Cardiac septum (tissue), 1 donor: ENCODE measurements at regions not wholly inside any gene's neighbourhood (a gene's known extent, or its start where the extent isn't known, plus 50 kb on each side); places are given as distances from the start of the nearest gene placed in this dataset.

Experiments used
- DNase-seq: peaks from one replicate; pipeline ENCODE4 v3.0.0-alpha.2; 2020; ENCODE audit warnings: low spot score
- intact Hi-C: fragments of 100-400 bp; cut with DNase I; formaldehyde crosslinking; loops from one replicate; pipeline ENCODE4 v1.14.0; 2022
- donor health status: DM: no; HTN: no; CAD: no.

DNA sequence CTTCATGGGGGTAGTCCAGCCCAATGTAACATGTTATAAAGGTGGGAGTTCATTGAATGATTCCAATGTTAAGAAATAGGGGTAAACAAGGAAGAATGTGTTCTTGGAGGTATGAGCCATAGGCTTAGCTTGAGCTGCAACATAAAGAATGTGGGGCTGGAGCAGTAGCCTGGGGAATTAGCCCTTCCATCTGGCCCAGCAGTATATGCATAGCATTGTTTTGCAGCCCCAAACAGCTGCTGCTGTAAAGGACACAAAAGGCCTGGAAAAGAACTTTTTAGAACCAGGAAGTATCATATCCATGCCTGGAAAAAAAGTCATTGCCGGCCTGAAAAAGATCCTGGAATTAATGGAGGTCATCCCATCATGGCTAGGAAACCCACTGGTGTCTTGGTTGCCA is 55.8 kb upstream of the SMARCA2 start:
- intact Hi-C loops, result no loop called here
- no peak for DNase-seq

GRCh38 chr9:1960342-1961042 is 54.7 kb upstream of the SMARCA2 start:
- intact Hi-C loops, result no loop called here
- no peak for DNase-seq

DNA sequence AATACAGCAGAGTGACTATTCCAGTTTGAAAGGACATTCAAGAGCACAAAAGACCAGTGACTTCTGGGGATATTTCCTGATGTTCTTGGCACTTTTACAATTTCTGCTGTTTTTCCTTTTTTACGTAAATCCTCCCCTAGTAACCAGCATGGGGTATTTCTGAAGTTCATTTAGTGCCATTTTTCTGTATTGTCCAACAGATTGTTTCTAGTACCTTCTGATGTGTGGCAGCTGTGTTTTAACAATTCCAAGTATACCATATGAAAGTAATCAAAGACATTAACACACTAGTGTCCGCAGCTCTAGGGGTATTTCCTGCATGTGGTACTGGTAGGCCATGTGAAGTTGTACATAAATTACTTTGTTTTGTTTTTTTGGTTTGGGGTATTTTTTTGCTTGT is 53.0 kb upstream of the SMARCA2 start:
- DNase-seq, result no peak
- intact Hi-C loops, result no loop called here

DNA sequence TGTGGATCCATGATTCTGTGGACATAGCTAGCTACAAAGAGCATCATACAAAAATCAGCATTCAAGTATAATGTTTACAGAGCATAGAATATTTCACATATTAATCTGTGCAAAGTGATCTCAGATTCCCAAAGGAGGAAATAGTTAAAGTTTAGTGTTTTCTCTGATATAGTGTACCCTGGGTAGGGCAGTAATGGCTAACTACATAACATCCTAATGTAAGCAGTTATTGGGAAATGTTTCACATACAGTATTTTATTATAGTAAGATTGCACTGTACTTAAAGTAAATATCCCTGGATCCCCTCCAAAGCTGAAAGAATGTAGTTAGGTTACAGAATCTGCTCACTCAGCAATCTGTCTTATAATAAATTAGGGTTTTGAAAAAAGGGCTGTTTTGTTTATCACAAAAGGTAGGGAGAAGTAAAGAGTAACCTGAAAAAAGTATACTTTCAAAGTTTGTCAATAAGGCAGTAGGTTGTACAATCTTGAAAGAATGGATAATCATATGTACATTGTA is 52.5 kb upstream of the SMARCA2 start:
- intact Hi-C loops, result no loop called here
- no peak for DNase-seq

DNA sequence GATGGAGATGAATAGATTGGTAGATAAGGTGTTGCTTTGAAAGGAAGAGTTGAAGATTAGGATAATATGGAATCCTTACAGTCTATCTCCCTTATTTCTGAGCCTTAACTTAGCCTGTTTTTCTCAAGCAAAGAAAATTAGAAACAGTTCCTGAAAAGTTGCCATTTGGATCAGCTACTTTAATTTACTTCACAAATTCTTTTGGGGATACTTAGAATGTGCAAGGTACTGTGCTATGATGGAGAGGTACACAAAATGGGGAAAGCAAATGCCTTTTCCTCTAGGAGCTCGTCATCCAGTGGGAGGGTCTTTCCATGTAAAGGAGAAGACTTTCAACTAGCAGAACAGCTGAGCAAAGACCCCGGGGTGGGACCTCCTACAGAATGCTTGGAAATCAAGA is 51.1 kb upstream of the SMARCA2 start:
- DNase-seq, result no peak
- intact Hi-C loops, result no loop called here
